Activated naive CD4-positive, alpha-beta T cell treated with anti-CD3 and anti-CD28 coated beads for 36 hours (primary cell): ENCODE measurements at regions not wholly inside any gene's neighbourhood (a gene's known extent, or its start where the extent isn't known, plus 50 kb on each side); places are given as distances from the start of the nearest gene placed in this dataset.
"Not testable (repeated sequence)": the region's sequence is repeated elsewhere in the genome, so short reads cannot be mapped to it uniquely, and the experiment has no call there.

Experiments used
- CTCF ChIA-PET: fragments of 350-600 bp; sonication (Branson Sonifier 250); formaldehyde crosslinking; loops from one replicate; lab custom pipeline; 2021; ENCODE audit warnings: antibody characterized with exemption; lab: Charles Lee
- DNase-seq: peaks from one replicate; pipeline ENCODE4 v3.0.0-alpha.2; 2020
- H3K27ac Mint-ChIP-seq: one replicate; pipeline ENCODE4 v1.8.0; 2021; ENCODE audit warnings: mild to moderate bottlenecking, mixed read lengths
- H3K27me3 Mint-ChIP-seq: one replicate; pipeline ENCODE4 v1.8.0; 2021; ENCODE audit warnings: low read depth, mixed read lengths
- H3K36me3 Mint-ChIP-seq: one replicate; pipeline ENCODE4 v1.8.0; 2021; ENCODE audit warnings: low read depth, mixed read lengths
- H3K4me1 Mint-ChIP-seq: one replicate; pipeline ENCODE4 v1.8.0; 2021; ENCODE audit warnings: low read depth, mixed read lengths
- H3K4me3 Mint-ChIP-seq: one replicate; pipeline ENCODE4 v1.8.0; 2021; ENCODE audit warnings: mild to moderate bottlenecking, moderate library complexity, mixed read lengths
- H3K9me3 Mint-ChIP-seq: one replicate; pipeline ENCODE4 v1.8.0; 2021; ENCODE audit warnings: mixed read lengths
- intact Hi-C: fragments of 100-400 bp; cut with micrococcal nuclease; formaldehyde crosslinking; loops from one replicate; pipeline ENCODE4 v1.15.1; 2023

DNA sequence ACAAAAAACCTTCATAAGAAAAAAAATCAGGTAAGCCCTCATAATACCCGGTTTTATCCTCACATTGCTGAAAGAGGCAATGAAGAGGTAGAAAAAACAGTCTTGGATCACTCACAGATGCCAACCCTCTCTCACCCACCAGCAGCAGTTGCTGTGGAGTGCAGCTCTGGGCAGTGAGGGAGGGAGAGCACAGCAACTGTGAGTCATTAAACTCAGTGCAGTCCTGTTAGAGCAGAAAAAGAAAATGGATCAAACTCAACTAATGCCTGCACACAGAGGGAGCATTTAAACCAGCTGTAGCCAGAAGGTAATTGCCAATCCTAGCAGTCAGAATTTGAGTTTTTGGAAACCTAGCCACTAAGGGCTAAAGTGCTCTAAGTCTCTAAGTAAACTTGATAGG is 1050.6 kb upstream of the ALCAM start:
- Mint-ChIP-seq H3K36me3 (no peaks in the 10 kb centered on the region), H3K4me3 (no peak overlapping the region), H3K4me1 (no peaks in the 10 kb centered on the region), H3K9me3 (peaks cover 4% of the 10 kb centered on the region), H3K27ac (no peak overlapping the region), H3K27me3 (no peaks in the 10 kb centered on the region)
- CTCF ChIA-PET, result no interaction called here
- intact Hi-C loops, result no loop called here
- no peak for DNase-seq

DNA sequence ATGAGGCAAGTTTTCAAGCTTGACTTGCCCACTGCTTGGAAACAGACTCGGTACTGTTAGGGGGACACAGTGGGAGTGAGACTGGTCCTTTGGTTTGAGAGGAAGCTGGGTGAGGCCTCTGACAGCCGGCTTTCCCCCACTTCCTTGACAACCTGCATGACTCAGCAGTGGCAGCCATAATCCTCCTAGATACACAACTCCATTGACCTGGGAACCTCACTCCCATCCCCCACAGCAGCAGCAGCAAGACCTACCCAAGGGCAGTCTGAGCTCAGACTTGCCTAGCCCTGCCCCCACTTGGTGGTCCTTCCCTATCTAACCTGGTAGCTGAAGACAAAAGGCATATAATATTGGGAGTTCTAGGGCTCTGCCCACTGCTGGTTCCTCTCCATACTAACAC is 1043.5 kb upstream of the ALCAM start:
- Mint-ChIP-seq H3K9me3 (peaks cover 13% of the 10 kb centered on the region), H3K27ac (no peak overlapping the region), H3K4me1 (no peaks in the 10 kb centered on the region), H3K27me3 (no peaks in the 10 kb centered on the region), H3K36me3 (no peaks in the 10 kb centered on the region), H3K4me3 (no peak overlapping the region)
- CTCF ChIA-PET, result no interaction called here
- no peak for DNase-seq
- intact Hi-C loops, result no loop called here

DNA sequence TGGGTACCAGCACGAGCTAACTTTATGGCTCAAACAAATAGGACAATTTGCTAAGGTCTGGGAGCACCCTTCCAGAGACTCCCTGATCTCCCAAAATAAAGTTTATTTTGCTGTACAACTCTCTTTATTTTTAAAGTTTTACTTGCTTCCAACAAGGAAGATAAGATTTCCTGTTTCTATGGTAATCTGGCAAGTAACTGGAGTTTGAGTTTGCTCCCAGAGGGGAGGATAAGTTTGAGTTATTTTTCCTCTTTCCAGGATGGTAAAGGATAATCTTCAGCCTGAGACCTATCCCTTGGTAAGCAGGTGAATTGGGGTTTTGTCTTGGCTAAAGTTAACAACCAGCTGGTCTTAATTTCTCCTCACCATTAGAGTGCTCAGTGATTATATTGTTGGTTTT is 1019.4 kb upstream of the ALCAM start:
- intact Hi-C loops, result no loop called here
- CTCF ChIA-PET, result no interaction called here
- no peaks in the 10 kb centered on the region for H3K9me3 Mint-ChIP-seq
- H3K4me1 Mint-ChIP-seq, result no peaks in the 10 kb centered on the region
- no peaks in the 10 kb centered on the region for H3K36me3 Mint-ChIP-seq
- DNase-seq, result no peak
- H3K27me3 Mint-ChIP-seq, result no peaks in the 10 kb centered on the region
- no peak overlapping the region for H3K4me3 Mint-ChIP-seq
- no peak overlapping the region for H3K27ac Mint-ChIP-seq

DNA sequence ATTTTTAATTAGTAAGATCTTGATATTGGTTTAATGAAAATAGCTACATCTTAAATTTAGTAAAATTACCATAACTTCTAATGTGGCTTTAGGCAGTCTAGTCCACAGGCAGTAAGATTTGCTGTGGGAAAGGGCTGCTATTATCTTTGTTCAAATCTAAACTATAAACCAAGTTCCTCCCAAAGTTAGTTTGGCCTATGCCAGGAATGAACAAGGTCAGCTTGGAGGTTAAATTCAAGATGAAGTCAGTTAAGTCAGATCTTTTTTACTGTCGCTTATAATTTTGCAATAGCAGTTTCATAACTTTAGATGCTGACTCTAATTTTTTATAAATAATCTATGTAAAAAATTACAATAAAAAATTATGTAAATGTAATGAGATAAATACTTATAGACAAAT is 1016.9 kb upstream of the ALCAM start:
- no peaks in the 10 kb centered on the region for H3K36me3 Mint-ChIP-seq
- no peak overlapping the region for H3K4me3 Mint-ChIP-seq
- no peak overlapping the region for H3K27ac Mint-ChIP-seq
- DNase-seq, result no peak
- no peaks in the 10 kb centered on the region for H3K27me3 Mint-ChIP-seq
- no peaks in the 10 kb centered on the region for H3K4me1 Mint-ChIP-seq
- intact Hi-C loops, result no loop called here
- CTCF ChIA-PET, result no interaction called here
- H3K9me3 Mint-ChIP-seq, result peaks cover 4% of the 10 kb centered on the region

DNA sequence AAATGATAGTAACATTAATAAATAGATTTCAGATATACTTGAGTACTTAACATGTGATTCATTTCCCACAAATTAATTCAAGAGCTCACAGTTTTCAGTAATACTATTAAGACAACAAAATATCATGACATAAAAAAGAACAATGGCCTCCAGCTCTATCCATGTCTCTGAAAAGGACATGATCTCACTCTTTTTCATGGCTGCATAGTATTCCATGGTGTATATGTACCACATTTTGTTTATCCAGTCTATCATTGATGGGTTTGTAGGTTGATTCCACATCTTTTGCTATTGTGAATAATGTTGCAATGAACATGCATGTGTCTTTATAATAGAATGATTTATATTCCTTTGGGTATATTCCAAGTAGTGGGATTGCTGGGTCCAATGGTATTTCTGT is 1012.8 kb upstream of the ALCAM start:
- CTCF ChIA-PET, result no interaction called here
- intact Hi-C loops, result no loop called here
- no peak overlapping the region for H3K27ac Mint-ChIP-seq
- H3K9me3 Mint-ChIP-seq, result peaks cover 4% of the 10 kb centered on the region
- no peak overlapping the region for H3K4me3 Mint-ChIP-seq
- no peak for DNase-seq
- H3K4me1 Mint-ChIP-seq, result no peaks in the 10 kb centered on the region
- H3K36me3 Mint-ChIP-seq, result no peaks in the 10 kb centered on the region
- no peaks in the 10 kb centered on the region for H3K27me3 Mint-ChIP-seq

DNA sequence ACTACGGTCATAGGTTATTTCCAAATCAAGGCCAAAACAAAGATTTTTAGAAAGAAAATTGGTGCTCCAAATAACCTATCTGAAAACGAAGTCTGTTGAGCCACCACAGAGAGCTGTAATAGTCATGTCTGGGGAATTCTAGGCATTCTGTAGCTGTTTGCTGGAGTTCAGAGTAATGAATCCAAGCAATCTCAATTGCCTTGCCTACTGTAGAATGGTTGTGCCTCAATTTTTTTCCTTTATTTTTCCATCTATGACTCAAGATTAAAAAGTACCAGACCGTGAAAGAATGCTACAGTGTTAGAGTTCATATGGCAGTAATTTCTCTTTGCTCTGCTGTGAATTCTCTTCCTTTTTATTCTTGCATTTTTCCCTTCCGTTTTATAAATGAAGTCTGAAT is 1007.2 kb upstream of the ALCAM start:
- no peak for DNase-seq
- intact Hi-C loops, result no loop called here
- no peak overlapping the region for H3K27ac Mint-ChIP-seq
- H3K4me3 Mint-ChIP-seq, result no peak overlapping the region
- H3K36me3 Mint-ChIP-seq, result no peaks in the 10 kb centered on the region
- CTCF ChIA-PET, result no interaction called here
- H3K9me3 Mint-ChIP-seq, result no peaks in the 10 kb centered on the region
- no peaks in the 10 kb centered on the region for H3K4me1 Mint-ChIP-seq
- H3K27me3 Mint-ChIP-seq, result no peaks in the 10 kb centered on the region

DNA sequence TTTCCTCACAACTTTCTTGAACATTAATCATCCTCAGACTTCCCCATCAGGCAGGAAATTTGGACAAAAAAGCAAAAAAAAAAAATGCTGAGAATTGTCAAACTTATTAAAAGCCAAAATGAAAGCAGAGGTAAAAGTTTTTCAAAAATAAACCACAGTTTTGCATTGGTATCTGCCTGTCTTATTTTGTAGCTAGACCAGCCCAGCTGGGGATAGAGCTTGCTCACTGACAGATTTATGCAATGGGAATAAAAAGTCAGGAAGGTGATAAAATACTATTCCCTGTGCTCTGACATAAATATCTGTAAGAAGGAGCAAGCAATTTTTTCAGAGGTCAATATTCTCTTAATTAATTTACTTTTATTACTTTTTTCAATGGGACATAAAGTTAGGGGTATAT is 1006.7 kb upstream of the ALCAM start:
- CTCF ChIA-PET, result no interaction called here
- no peak overlapping the region for H3K27ac Mint-ChIP-seq
- intact Hi-C loops, result no loop called here
- H3K9me3 Mint-ChIP-seq, result no peaks in the 10 kb centered on the region
- H3K36me3 Mint-ChIP-seq, result no peaks in the 10 kb centered on the region
- H3K4me1 Mint-ChIP-seq, result no peaks in the 10 kb centered on the region
- H3K4me3 Mint-ChIP-seq, result no peak overlapping the region
- no peaks in the 10 kb centered on the region for H3K27me3 Mint-ChIP-seq
- DNase-seq, result no peak

DNA sequence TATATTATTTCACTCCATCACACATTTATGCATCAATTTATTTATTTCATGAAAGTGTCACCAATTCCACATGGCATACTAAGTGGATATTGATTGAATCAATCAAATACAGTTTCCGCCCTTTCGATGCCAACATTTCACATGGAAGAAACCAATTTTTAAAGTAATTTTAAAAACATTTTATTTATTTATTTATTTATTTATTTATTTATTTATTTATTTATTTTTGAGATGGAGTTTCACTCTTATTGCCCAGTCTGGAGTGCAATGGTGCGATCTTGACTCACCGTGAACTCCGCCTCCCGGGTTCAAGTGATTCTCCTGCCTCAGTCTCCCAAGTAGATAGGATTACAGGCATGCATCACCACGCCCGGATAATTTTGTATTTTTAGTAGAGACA is 1005.0 kb upstream of the ALCAM start:
- H3K9me3 Mint-ChIP-seq, H3K27ac Mint-ChIP-seq, intact Hi-C loops, DNase-seq, CTCF ChIA-PET, H3K27me3 Mint-ChIP-seq, H3K4me1 Mint-ChIP-seq, H3K4me3 Mint-ChIP-seq, H3K36me3 Mint-ChIP-seq: not testable (repeated sequence)

DNA sequence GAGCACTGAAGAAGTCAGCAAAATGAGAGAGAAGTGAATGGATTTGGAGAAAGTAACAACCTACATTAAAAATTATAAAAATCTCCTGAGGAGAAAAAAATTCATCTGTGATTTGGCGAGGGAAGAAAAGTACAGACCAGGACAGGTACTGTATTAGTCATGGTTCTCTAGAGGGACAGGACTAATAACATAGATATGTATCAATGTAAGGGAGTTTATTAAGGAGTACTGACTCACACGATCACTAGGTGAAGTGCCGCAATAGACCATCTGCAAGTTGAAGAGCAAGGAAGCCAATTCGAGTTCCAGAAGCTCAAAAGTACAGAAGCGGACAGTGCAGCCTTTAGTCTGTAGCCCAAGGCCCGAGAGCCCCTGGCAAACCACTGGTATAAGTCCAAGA is 1004.4 kb upstream of the ALCAM start:
- CTCF ChIA-PET, result no interaction called here
- no peak overlapping the region for H3K27ac Mint-ChIP-seq
- DNase-seq, result no peak
- no peaks in the 10 kb centered on the region for H3K9me3 Mint-ChIP-seq
- intact Hi-C loops, result no loop called here
- no peaks in the 10 kb centered on the region for H3K36me3 Mint-ChIP-seq
- H3K27me3 Mint-ChIP-seq, result no peaks in the 10 kb centered on the region
- H3K4me1 Mint-ChIP-seq, result no peaks in the 10 kb centered on the region
- H3K4me3 Mint-ChIP-seq, result no peak overlapping the region

DNA sequence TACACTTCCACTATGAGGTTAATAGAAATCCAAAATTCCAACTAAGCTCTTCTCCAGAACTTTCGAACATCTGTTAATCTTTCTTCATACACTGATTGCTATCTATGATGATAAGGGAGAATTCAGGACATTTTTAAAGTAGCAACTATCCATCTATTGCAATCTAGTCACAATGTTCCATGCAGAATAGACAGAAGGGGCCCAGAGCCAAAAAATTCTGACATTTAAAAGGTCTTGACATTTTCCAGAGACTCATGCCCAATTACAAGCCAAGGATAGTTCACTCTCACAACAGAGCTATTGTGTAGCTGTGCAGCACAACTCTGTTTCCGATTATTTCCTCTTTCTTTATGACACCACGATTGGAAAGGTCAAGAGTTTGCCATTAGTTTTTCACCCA is 999.7 kb upstream of the ALCAM start:
- Mint-ChIP-seq H3K4me3 (no peak overlapping the region), H3K27me3 (no peaks in the 10 kb centered on the region), H3K9me3 (peaks cover 1% of the 10 kb centered on the region), H3K27ac (no peak overlapping the region), H3K4me1 (no peaks in the 10 kb centered on the region), H3K36me3 (no peaks in the 10 kb centered on the region)
- CTCF ChIA-PET, result no interaction called here
- intact Hi-C loops, result no loop called here
- DNase-seq, result no peak

DNA sequence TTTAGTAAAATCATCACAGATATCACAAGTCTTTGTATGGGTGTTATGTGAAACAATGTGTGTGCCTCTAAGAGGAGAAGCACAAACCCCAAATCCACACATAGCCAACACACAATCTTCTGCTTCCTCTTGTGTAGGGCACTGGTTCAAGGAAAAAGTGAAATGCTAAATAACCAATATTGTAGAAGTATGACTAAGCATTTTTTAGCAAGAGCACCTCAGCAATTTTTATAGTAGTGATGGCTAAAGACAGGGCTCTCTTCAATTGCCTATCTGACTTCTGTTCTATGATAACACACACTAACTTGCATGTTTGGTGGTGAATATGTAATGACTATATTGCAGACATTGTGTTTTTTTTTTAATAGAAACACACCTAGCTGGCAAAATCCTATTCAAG is 997.9 kb upstream of the ALCAM start:
- Mint-ChIP-seq H3K4me3 (no peak overlapping the region), H3K9me3 (peaks cover 1% of the 10 kb centered on the region), H3K4me1 (no peaks in the 10 kb centered on the region), H3K27me3 (no peaks in the 10 kb centered on the region), H3K36me3 (no peaks in the 10 kb centered on the region), H3K27ac (no peak overlapping the region)
- CTCF ChIA-PET, result no interaction called here
- no peak for DNase-seq
- intact Hi-C loops, result no loop called here

DNA sequence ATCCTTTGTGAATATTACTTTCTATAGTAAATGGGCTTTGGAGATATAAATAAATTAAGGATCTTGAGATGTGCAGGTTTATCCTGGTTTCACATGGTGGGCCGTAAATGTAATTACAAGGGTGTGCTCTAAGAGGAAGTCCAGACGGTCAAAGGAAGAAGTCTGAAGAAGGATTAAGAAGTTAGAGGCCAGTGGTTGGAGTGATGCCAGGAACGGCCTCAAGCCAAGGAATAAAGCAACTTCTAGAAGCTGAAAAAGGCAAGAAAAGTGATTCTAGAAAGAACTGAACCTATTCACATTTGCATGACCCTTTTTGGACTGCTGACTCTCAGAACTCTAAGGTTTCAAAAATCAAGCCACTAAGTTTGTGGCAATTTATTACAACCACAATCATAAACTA is 981.3 kb upstream of the ALCAM start:
- H3K36me3 Mint-ChIP-seq, result no peaks in the 10 kb centered on the region
- H3K4me1 Mint-ChIP-seq, result no peaks in the 10 kb centered on the region
- intact Hi-C loops, result no loop called here
- H3K9me3 Mint-ChIP-seq, result peaks cover 3% of the 10 kb centered on the region
- CTCF ChIA-PET, result no interaction called here
- DNase-seq, result no peak
- H3K4me3 Mint-ChIP-seq, result no peak overlapping the region
- H3K27ac Mint-ChIP-seq, result no peak overlapping the region
- H3K27me3 Mint-ChIP-seq, result no peaks in the 10 kb centered on the region

DNA sequence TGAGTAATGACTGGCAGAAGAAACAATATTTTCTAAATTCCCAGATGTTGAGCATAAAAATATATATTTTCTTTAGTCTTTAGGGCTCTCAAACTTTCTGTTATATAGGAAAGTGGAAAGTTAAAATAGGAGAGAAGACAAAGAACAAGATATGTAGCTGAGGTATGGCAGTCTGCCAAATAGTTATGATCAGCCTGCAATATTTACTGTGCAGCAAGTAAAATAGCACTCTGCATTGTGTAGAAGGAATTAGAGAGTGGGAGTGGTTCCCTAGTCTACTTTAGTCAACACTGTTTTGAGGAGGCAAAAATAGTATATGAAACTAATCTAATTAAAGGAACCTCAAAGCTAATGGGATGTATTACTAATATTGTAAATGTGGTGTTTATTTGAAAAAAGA is 978.1 kb upstream of the ALCAM start:
- Mint-ChIP-seq H3K9me3 (peaks cover 6% of the 10 kb centered on the region), H3K4me1 (no peaks in the 10 kb centered on the region), H3K36me3 (no peaks in the 10 kb centered on the region), H3K4me3 (no peak overlapping the region), H3K27me3 (no peaks in the 10 kb centered on the region), H3K27ac (no peak overlapping the region)
- DNase-seq, result no peak
- CTCF ChIA-PET, result no interaction called here
- intact Hi-C loops, result no loop called here

DNA sequence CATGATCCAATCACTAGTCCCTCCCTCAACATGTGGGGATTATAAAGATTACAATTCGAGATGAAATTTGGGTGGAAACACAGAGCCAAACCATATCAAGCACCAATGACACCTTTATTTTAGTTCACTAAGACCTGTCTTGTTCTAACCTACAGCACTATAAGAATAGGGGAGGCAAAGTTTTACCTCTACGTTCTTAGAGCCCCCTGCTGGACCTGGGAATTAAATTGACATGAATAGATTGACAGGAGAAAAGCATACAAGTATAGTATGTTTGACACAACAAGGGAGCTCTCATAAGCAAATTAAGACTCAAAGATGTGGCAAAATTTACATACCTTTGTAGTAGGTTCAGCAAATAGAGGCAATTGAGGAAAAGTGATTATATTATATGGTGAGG is 974.4 kb upstream of the ALCAM start:
- intact Hi-C loops, result no loop called here
- Mint-ChIP-seq H3K4me3 (no peak overlapping the region), H3K27me3 (no peaks in the 10 kb centered on the region), H3K4me1 (no peaks in the 10 kb centered on the region), H3K36me3 (no peaks in the 10 kb centered on the region), H3K9me3 (peaks cover 6% of the 10 kb centered on the region), H3K27ac (no peak overlapping the region)
- no peak for DNase-seq
- CTCF ChIA-PET, result no interaction called here
